HG03066 (cell line): ENCODE measurements at regions not wholly inside any gene's neighbourhood (a gene's known extent, or its start where the extent isn't known, plus 50 kb on each side); places are given as distances from the start of the nearest gene placed in this dataset.

ENCODE experiments used
- ATAC-seq: cut with Tn5 transposase; IDR thresholded peaks from one replicate; pipeline ENCODE4 v1.9.1; 2021; ENCODE audit warnings: low read depth; ENCODE audit not compliant: unreplicated experiment

GRCh38 chr1:200354243-200354642, 55.6 kb downstream of the ZNF281 start:
- no peak for ATAC-seq

GRCh38 chr1:200353232-200353631, 56.6 kb downstream of the ZNF281 start:
- ATAC-seq: no peak

GRCh38 chr1:200351826-200352549, 57.8 kb downstream of the ZNF281 start:
- no peak for ATAC-seq

- no peak for ATAC-seq
These were observed 58.4 kb downstream of the ZNF281 start for GRCh38 chr1:200351425-200351824.

GRCh38 chr1:200346700-200347099, 63.1 kb downstream of the ZNF281 start:
- no peak for ATAC-seq

- ATAC-seq: no peak
These were observed 64.3 kb downstream of the ZNF281 start for GRCh38 chr1:200345520-200345919.

GRCh38 chr1:200343874-200344273, 66.0 kb downstream of the ZNF281 start:
- ATAC-seq: no peak

- no peak for ATAC-seq
These were observed 67.1 kb downstream of the ZNF281 start for GRCh38 chr1:200342511-200343311.

GRCh38 chr1:200338451-200338850, 71.4 kb downstream of the ZNF281 start:
- ATAC-seq: no peak

- no peak for ATAC-seq
These were observed 72.0 kb downstream of the ZNF281 start for GRCh38 chr1:200337831-200338230.

- no peak for ATAC-seq
These were observed 72.4 kb downstream of the ZNF281 start for GRCh38 chr1:200337410-200337809.

- ATAC-seq: no peak
These were observed 72.9 kb downstream of the ZNF281 start for GRCh38 chr1:200336901-200337391.

GRCh38 chr1:200336101-200336845, 73.6 kb downstream of the ZNF281 start:
- no peak for ATAC-seq

- ATAC-seq: no peak
These were observed 75.1 kb downstream of the ZNF281 start for GRCh38 chr1:200334661-200335256.

GRCh38 chr1:200333329-200333728, 76.5 kb downstream of the ZNF281 start:
- no peak for ATAC-seq

GRCh38 chr1:200332716-200333115, 77.1 kb downstream of the ZNF281 start:
- ATAC-seq: no peak

GRCh38 chr1:200330741-200331428, 79.0 kb downstream of the ZNF281 start:
- no peak for ATAC-seq

- no peak for ATAC-seq
These were observed 80.5 kb downstream of the ZNF281 start for GRCh38 chr1:200329208-200329882.

- no peak for ATAC-seq
These were observed 81.5 kb downstream of the ZNF281 start for GRCh38 chr1:200328379-200328778.
